ENCODE measurements at regions not wholly inside any gene's neighbourhood (a gene's known extent, or its start where the extent isn't known, plus 50 kb on each side); places are given as distances from the start of the nearest gene placed in this dataset.
"Not testable (repeated sequence)": the region's sequence is repeated elsewhere in the genome, so short reads cannot be mapped to it uniquely, and the experiment has no call there.

DNA sequence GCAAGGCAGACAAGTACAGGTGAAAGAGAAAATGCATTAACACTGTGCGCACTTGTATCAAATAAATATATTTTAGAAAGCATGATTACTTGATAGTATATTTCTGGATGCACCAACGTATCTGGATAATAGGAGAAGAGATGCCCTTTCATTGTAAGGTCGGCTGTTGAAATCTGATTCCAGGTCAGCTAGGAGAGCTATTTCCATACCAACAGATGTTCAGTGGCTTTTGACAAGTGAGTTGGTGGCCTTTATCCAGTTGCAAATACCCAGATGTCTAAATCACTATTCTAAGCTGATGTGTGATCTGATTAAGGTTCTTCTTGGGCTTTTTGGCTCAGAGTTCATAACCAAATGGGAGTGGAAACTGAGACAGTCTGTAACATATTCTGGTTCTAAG is 128.2 kb upstream of the TBCA start:
- Mint-ChIP-seq H3K4me1 (no peaks in the 10 kb centered on the region), H3K9me3 (no peaks in the 10 kb centered on the region), H3K27ac (no peak overlapping the region), H3K27me3 (ENCODE audit: low read depth in 2 of 2) (peaks cover 6 to 24% of the 10 kb centered on the region in 2 donors), H3K4me3 (no peak overlapping the region), H3K36me3 (no peaks in the 10 kb centered on the region)
- Histone ChIP-seq H3K4me1 (ENCODE audit: control insufficient read depth, insufficient read depth, low read length) (no peaks in the 10 kb centered on the region), H3K4me3 (ENCODE audit: low read length) (no peak overlapping the region), H3K9me3 (ENCODE audit: control insufficient read depth, insufficient read depth, low read length) (no peaks in the 10 kb centered on the region), H3K36me3 (ENCODE audit: control insufficient read depth, insufficient read depth, low read length) (no peaks in the 10 kb centered on the region), H3K27me3 (ENCODE audit: control insufficient read depth, insufficient read depth, low read length) (no peaks in the 10 kb centered on the region), H3K27ac (ENCODE audit: low read length) (no peak overlapping the region)
- WGBS (ENCODE audit: insufficient coverage) = 93% methylated on average over 3 of the region's 3 CpGs
- TF ChIP-seq CTCF (IDR thresholded peaks at IDR 0.05) = no peak
- intact Hi-C loops (cut with micrococcal nuclease) = no loop called here
- no peak for DNase-seq
- no peak for ATAC-seq

DNA sequence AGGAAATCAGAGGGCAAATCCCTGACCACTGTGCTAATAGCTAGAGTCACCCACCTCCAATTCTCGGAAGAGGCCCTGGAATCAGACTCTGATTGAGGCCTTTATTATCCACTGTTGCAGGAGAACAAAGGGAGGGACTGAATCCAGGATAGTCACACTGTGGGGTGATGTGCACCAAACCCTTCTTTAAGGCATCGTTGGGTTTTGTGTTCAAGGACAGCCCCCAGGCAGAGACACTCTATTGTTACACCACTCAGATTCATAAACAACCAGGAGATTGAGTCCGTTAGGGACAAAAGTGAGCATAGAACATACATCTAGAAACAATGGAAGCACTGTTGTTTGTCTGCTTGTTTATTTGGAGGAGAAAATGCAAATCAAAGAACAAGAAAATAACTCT is 124.6 kb upstream of the TBCA start:
- Mint-ChIP-seq H3K4me3 (no peak overlapping the region), H3K27ac (no peak overlapping the region), H3K36me3 (no peaks in the 10 kb centered on the region), H3K27me3 (ENCODE audit: low read depth in 2 of 2) (peaks cover 7 to 13% of the 10 kb centered on the region in 2 donors), H3K4me1 (no peaks in the 10 kb centered on the region), H3K9me3 (no peaks in the 10 kb centered on the region)
- DNase-seq (no peak), ATAC-seq (no peak)
- no peaks in the 10 kb centered on the region for H3K4me1 ChIP-seq (ENCODE audit: control insufficient read depth, insufficient read depth, low read length)
- H3K27me3 ChIP-seq (ENCODE audit: control insufficient read depth, insufficient read depth, low read length) = no peaks in the 10 kb centered on the region
- no peak for TF ChIP-seq CTCF (IDR thresholded peaks at IDR 0.05)
- WGBS (ENCODE audit: insufficient coverage) = 82% methylated on average over 2 of the region's 3 CpGs
- no peak overlapping the region for H3K4me3 ChIP-seq (ENCODE audit: low read length)
- H3K36me3 ChIP-seq (ENCODE audit: control insufficient read depth, insufficient read depth, low read length) = no peaks in the 10 kb centered on the region
- H3K9me3 ChIP-seq (ENCODE audit: control insufficient read depth, insufficient read depth, low read length) = no peaks in the 10 kb centered on the region
- H3K27ac ChIP-seq (ENCODE audit: low read length) = no peak overlapping the region
- intact Hi-C loops (cut with micrococcal nuclease) = no loop called here

DNA sequence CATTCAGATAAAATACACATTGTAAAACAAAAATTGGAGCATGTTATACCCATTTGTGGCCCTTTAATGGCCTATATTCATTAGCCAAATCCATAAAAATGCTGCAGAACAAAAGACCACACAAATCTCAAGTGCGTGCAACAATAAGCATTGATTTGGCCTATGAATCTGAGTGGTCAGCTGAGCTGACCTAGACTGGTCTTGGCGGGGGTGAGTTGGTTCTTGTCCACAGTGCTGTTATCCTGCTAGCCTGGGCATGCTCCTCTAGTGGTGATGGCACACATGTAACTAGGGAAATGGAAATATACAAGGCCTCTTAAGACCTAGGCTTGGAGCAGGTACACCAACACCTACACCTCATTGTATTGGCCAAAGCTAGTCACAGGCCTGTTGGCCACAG is 122.2 kb upstream of the TBCA start:
- Histone ChIP-seq H3K9me3 (ENCODE audit: control insufficient read depth, insufficient read depth, low read length) (no peaks in the 10 kb centered on the region), H3K4me3 (ENCODE audit: low read length) (no peak overlapping the region), H3K27ac (ENCODE audit: low read length) (no peak overlapping the region), H3K4me1 (ENCODE audit: control insufficient read depth, insufficient read depth, low read length) (no peaks in the 10 kb centered on the region), H3K27me3 (ENCODE audit: control insufficient read depth, insufficient read depth, low read length) (no peaks in the 10 kb centered on the region), H3K36me3 (ENCODE audit: control insufficient read depth, insufficient read depth, low read length) (no peaks in the 10 kb centered on the region)
- no peak for TF ChIP-seq CTCF (IDR thresholded peaks at IDR 0.05)
- Mint-ChIP-seq H3K9me3 (no peaks in the 10 kb centered on the region), H3K4me1 (no peaks in the 10 kb centered on the region), H3K27me3 (ENCODE audit: low read depth in 2 of 2) (peaks cover 0 to 10% of the 10 kb centered on the region in 2 donors), H3K4me3 (no peak overlapping the region), H3K36me3 (no peaks in the 10 kb centered on the region), H3K27ac (no peak overlapping the region)
- no peak for ATAC-seq
- intact Hi-C loops (cut with micrococcal nuclease) = no loop called here
- no peak for DNase-seq
- WGBS (ENCODE audit: insufficient coverage) = 87% methylated on average over 2 of the region's 2 CpGs

GRCh38 chr5:77896338-77896737 is 120.2 kb upstream of the TBCA start:
- no peaks in the 10 kb centered on the region for H3K27me3 ChIP-seq (ENCODE audit: control insufficient read depth, insufficient read depth, low read length)
- Mint-ChIP-seq H3K36me3 (no peaks in the 10 kb centered on the region), H3K4me3 (no peak overlapping the region), H3K27me3 (ENCODE audit: low read depth in 2 of 2) (peaks cover 0 to 13% of the 10 kb centered on the region in 2 donors), H3K4me1 (no peaks in the 10 kb centered on the region), H3K27ac (no peak overlapping the region), H3K9me3 (no peaks in the 10 kb centered on the region)
- TF ChIP-seq CTCF (IDR thresholded peaks at IDR 0.05) = no peak
- H3K4me1 ChIP-seq (ENCODE audit: control insufficient read depth, insufficient read depth, low read length) = no peaks in the 10 kb centered on the region
- 94% methylated on average over 3 of the region's 3 CpGs for WGBS (ENCODE audit: insufficient coverage)
- no peak for DNase-seq
- no peak for ATAC-seq
- no peak overlapping the region for H3K27ac ChIP-seq (ENCODE audit: low read length)
- no peaks in the 10 kb centered on the region for H3K36me3 ChIP-seq (ENCODE audit: control insufficient read depth, insufficient read depth, low read length)
- intact Hi-C loops (cut with micrococcal nuclease) = no loop called here
- H3K4me3 ChIP-seq (ENCODE audit: low read length) = no peak overlapping the region
- H3K9me3 ChIP-seq (ENCODE audit: control insufficient read depth, insufficient read depth, low read length) = no peaks in the 10 kb centered on the region

DNA sequence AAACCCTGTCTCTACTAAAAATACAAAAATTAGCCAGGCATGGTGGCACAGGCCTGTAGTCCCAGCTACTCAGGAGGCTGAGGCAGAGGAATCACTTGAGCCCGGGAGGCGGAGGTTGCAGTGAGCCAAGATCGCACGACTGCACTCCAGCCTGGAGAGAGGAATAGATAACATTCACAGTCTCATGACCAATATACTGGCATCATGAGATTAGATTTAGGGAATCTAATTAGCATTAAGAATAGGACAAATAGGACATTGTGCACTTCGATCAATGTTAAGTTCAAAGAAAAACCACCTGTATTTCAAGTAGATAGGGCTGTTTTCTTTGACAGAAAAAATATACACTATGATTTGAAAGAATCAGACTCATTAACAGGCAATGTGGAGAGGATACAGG is 118.0 kb upstream of the TBCA start:
- H3K27ac Mint-ChIP-seq; H3K9me3 ChIP-seq (ENCODE audit: control insufficient read depth, insufficient read depth, low read length); H3K27me3 ChIP-seq (ENCODE audit: control insufficient read depth, insufficient read depth, low read length); H3K36me3 ChIP-seq (ENCODE audit: control insufficient read depth, insufficient read depth, low read length); H3K4me1 ChIP-seq (ENCODE audit: control insufficient read depth, insufficient read depth, low read length); intact Hi-C loops (cut with micrococcal nuclease); DNase-seq; H3K36me3 Mint-ChIP-seq; H3K4me3 Mint-ChIP-seq; ATAC-seq; H3K4me1 Mint-ChIP-seq; H3K9me3 Mint-ChIP-seq; H3K27ac ChIP-seq (ENCODE audit: low read length); H3K4me3 ChIP-seq (ENCODE audit: low read length): not testable (repeated sequence)
- H3K27me3 Mint-ChIP-seq (ENCODE audit: low read depth in 2 of 2) = peaks cover 0 to 10% of the 10 kb centered on the region in 2 donors
- 93% methylated on average over 4 of the region's 5 CpGs for WGBS (ENCODE audit: insufficient coverage)

Data from natural killer cell (primary cell).